WI38 (cell line): ENCODE measurements at regions not wholly inside any gene's neighbourhood (a gene's known extent, or its start where the extent isn't known, plus 50 kb on each side); places are given as distances from the start of the nearest gene placed in this dataset.

Experiments
- H3K4me3 ChIP-seq: 2 replicates; pipeline ENCODE4 v1.5.1; 2011; ENCODE audit warnings: low read depth, mild to moderate bottlenecking, control low read depth, low read length
- CTCF ChIP-seq: IDR thresholded peaks from 2 replicates; pipeline ENCODE4 v1.5.1; 2012; ENCODE audit warnings: low read depth, mild to moderate bottlenecking, control low read depth, low read length

DNA sequence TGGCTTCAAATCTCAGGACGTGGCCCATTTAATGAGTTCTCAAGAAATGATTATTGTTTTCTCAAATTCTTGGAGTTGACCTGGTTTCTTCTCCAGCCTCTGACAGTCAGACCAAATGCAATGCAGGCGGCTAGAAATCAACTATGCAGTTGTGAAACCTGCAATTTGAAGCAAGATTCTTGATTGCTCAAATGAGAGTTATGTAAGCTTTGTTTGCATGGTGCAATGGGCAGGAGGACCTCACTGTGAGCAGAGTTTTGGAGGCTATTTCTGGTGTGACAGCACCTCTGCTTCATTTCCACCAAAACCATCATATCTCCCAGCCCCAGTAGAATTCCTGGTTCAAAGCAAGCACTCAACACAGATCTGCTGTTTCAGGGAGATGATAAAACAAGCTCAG is 500.0 kb upstream of the KLF4 start:
- TF ChIP-seq CTCF, result no peak
- no peak overlapping the region for H3K4me3 ChIP-seq

DNA sequence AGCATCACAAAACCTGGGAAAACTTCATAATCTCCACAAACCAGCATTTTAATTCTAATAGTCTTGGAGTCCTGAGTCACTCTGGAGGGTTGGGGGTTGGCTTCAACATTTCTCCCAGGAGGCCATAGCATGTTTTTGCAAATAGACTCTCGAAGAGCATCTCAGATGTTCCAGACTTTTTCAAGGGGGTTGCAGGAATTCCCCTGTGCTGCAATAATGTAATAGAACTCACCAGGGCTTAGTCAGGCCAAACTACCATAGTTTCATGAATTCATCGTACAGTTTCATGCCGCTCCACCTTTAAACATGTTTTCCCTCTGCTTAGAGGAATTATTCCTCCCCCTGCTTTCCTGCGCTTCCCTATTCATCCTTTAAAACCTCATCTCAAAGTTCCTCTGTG is 499.5 kb upstream of the KLF4 start:
- no peak for TF ChIP-seq CTCF
- H3K4me3 ChIP-seq, result no peak overlapping the region

DNA sequence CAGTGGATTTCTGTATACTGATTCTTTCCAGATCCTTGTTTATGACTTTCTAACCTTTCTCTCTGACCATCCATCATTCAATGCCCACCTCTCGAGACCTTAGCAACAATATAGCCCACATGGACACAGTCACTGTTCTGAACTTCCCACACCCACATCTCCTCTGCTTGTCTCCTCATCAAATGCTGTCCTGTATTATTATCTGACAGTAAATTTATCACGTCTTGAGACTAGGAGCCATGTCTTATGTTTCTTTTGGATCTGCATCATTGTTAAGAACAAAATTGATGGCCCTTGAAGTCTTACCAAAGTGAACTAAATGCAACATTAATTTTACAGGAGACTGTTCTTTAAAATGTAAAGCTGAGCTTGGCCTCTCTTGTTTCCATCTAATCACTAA is 495.4 kb upstream of the KLF4 start:
- TF ChIP-seq CTCF, result no peak

DNA sequence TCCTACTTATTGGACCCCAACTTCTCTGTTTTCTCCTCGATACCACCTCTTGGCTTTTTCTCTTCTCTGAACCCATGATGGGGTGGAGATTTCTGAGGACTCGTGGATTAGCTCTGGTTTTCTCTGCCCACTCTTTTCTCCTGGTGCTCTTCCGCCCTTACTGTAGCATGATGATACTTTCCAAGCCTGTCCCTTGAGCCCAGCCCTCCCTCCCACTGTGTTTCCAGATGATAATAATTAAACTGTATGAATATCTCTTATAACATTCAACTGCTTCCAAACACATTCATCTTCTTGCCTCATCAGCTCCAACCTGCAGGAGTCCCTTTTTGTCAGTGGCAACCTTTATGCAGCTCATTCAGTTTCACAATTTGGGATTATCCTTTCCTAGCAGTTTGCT is 494.2 kb upstream of the KLF4 start:
- no peak overlapping the region for H3K4me3 ChIP-seq
- TF ChIP-seq CTCF, result no peak

More for the DNA sequence above, 495.4 kb upstream of the KLF4 start:
- no peak overlapping the region for H3K4me3 ChIP-seq

DNA sequence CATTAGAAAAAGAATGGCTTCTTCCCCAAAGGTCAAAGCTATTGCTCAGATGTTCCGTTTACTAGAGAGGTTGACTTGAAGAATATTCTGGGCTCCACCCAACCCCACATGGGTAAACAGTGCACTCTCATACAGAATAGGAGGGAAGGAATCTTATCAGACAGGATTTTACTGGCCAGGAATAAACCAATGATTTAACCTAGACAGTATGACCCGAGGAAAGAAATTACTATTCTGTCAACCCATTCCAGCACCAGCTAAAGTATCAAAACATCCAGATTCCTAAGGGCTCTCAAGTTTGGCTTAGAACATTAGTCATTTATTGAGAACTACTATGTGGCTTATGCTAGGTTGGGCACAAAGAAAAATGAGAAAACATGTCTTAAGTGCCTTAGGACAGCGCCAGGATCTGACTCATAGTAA is 493.6 kb upstream of the KLF4 start:
- no peak overlapping the region for H3K4me3 ChIP-seq
- no peak for TF ChIP-seq CTCF

DNA sequence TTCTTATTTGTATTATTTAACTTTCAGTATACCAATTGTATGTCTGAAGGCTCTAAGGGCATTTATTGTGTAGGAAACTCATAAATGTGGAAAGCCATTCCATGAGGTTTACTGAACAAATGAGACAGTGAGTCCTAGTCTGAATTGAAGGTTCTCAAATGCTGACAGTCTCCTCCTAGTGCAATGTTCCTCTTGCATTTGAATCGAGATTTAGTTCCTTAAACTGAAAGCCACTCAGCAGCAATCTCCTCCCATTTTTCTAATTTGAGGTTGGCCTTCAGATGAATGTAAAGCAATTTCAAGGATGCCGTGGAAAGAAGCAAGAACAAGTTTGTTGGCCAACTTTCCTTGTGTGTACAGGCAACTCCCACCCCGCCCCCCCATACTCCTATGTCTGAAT is 493.2 kb upstream of the KLF4 start:
- TF ChIP-seq CTCF, result no peak
- no peak overlapping the region for H3K4me3 ChIP-seq

DNA sequence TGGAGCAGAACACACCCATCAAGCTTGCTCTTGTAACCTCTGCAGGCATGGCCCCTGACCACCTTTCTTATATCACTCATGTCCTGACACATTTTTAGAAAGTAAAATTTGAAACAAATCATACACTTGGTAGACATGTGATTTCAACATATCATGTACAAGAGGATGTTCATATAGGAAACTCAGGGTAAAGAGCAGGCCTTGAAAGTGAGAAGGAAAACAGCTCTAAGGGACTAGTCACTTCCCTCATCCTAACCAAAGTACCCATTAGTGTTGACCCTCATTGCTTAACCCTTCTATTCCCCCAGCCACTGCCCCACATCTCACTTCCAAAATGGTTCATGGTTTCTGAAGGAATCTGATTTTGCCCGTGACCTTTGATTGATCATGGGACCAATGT is 492.4 kb upstream of the KLF4 start:
- TF ChIP-seq CTCF, result no peak
- no peak overlapping the region for H3K4me3 ChIP-seq
